ENCODE measurements at regions not wholly inside any gene's neighbourhood (a gene's known extent, or its start where the extent isn't known, plus 50 kb on each side); places are given as distances from the start of the nearest gene placed in this dataset.

DNA sequence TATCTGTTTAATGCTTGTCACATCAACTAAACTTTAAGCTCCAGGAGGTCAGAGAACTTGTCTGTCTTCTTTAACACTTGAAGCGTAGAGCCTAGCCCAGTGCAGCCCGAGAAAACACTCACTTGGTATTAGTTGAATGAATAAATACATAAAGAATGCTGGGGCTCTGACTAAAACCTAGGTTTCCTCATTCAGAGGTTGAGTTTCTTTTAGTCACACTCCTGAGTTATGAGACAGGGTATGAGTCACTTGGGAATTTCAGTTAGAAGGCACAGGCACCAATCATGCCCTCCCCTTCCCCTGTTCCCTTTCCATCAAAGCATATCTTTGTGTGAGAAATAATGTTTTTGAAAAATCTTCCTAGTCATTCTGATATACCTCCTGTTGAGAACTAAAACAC lies 589.8 kb upstream of the DPPA4 start:
- H3K36me3 ChIP-seq: no peaks in the 10 kb centered on the region
- H3K27me3 ChIP-seq (ENCODE audit: insufficient read depth, low read depth, severe bottlenecking): no peaks in the 10 kb centered on the region
- H3K4me3 ChIP-seq (ENCODE audit: low read depth, low read length): no peak overlapping the region
- DNase-seq: no peak
- TF ChIP-seq, protein P1, sequence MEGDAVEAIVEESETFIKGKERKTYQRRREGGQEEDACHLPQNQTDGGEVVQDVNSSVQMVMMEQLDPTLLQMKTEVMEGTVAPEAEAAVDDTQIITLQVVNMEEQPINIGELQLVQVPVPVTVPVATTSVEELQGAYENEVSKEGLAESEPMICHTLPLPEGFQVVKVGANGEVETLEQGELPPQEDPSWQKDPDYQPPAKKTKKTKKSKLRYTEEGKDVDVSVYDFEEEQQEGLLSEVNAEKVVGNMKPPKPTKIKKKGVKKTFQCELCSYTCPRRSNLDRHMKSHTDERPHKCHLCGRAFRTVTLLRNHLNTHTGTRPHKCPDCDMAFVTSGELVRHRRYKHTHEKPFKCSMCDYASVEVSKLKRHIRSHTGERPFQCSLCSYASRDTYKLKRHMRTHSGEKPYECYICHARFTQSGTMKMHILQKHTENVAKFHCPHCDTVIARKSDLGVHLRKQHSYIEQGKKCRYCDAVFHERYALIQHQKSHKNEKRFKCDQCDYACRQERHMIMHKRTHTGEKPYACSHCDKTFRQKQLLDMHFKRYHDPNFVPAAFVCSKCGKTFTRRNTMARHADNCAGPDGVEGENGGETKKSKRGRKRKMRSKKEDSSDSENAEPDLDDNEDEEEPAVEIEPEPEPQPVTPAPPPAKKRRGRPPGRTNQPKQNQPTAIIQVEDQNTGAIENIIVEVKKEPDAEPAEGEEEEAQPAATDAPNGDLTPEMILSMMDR (IDR thresholded peaks at IDR 0.05; ENCODE audit: low read depth, low read length): no peak
- H3K9me3 ChIP-seq (ENCODE audit: severe bottlenecking): no peaks in the 10 kb centered on the region
- no peak overlapping the region for H3K27ac ChIP-seq

DNA sequence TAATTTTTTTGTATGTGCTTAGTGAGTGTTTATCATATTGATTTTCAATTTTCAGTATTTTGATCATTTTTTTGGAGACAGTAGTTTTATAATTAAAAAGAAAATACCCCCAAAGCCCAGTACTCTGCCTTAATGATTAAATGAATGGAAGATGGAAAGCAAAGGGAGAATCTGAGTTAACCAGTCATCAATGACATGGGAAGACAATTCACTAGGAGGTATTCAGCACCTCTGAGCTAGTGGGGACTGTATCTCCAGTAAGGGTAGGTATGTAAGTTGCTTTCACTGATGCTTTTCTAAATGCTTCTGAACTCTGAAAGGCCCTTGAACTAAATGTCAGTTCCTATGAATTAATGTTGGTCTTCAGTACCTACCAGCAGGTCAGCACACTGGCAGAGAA lies 590.4 kb upstream of the DPPA4 start:
- TF ChIP-seq, protein P1 (IDR thresholded peaks at IDR 0.05; ENCODE audit: low read depth, low read length): no peak
- H3K4me3 ChIP-seq (ENCODE audit: low read depth, low read length): no peak overlapping the region
- no peak for DNase-seq
- no peaks in the 10 kb centered on the region for H3K27me3 ChIP-seq (ENCODE audit: insufficient read depth, low read depth, severe bottlenecking)
- no peak overlapping the region for H3K27ac ChIP-seq
- no peaks in the 10 kb centered on the region for H3K9me3 ChIP-seq (ENCODE audit: severe bottlenecking)
- H3K36me3 ChIP-seq: no peaks in the 10 kb centered on the region

DNA sequence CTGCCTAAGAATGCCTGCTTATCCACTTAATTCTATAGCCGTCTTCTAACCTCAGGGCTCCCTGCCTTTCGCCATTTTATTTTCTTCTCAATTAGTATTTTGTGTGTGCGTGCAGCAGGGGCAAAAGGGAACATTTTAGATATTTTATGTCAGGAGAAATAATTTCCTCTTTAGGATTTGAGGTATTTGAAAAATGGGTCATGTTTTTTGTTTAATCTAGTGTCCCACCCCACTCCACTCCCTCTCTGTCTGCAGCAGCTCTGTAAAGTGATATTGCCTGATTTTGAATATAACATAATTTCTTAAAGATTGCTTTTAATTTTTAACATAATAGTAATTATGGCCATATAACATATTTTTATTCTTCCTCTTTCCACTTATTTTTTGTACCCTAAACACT lies 593.2 kb upstream of the DPPA4 start:
- TF ChIP-seq, protein P1 (IDR thresholded peaks at IDR 0.05; ENCODE audit: low read depth, low read length): no peak
- no peak for DNase-seq
- H3K27me3 ChIP-seq (ENCODE audit: insufficient read depth, low read depth, severe bottlenecking): no peaks in the 10 kb centered on the region
- no peak overlapping the region for H3K4me3 ChIP-seq (ENCODE audit: low read depth, low read length)
- H3K36me3 ChIP-seq: no peaks in the 10 kb centered on the region
- H3K9me3 ChIP-seq (ENCODE audit: severe bottlenecking): no peaks in the 10 kb centered on the region
- H3K27ac ChIP-seq: no peak overlapping the region

DNA sequence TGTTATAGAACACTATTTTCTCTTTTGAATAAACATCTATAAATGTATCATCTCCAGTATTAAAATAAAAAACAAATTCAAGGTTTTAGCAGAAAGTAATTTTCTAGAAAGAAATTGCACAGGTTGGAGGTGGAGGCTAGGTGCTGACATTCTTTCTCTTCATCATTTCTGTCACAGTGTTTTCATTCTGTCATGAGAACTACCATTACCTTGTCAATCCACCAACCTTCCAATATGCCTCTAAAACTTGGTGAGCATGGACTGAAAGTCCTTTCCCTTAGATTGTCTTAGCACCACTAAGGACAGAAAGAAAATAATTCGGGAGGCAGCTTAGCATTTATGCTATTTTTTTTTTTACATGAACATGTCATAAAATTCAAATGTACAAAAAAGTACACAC lies 596.2 kb upstream of the DPPA4 start:
- no peak for DNase-seq
- no peaks in the 10 kb centered on the region for H3K36me3 ChIP-seq
- no peaks in the 10 kb centered on the region for H3K9me3 ChIP-seq (ENCODE audit: severe bottlenecking)
- TF ChIP-seq, protein P1 (IDR thresholded peaks at IDR 0.05; ENCODE audit: low read depth, low read length): no peak
- H3K27me3 ChIP-seq (ENCODE audit: insufficient read depth, low read depth, severe bottlenecking): no peaks in the 10 kb centered on the region
- H3K27ac ChIP-seq: no peak overlapping the region
- no peak overlapping the region for H3K4me3 ChIP-seq (ENCODE audit: low read depth, low read length)

DNA sequence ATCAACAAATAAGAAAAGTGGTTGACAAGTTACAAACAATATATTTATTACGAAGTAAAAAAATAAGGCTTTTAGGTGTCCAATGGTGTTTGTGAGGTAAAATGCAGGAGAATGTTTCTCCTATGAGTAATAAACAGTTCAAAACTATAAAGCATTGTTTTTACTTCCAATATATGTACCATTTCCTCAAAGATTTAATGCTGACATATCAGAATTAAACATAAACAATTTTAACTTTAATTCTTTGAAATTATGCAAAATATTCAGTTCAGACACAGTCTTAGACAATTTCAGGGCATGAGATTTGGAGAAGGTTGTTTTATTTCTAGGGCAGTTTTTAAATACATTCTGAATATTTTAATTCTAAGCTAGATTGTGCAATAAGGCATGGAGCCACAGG lies 602.5 kb upstream of the DPPA4 start:
- Histone ChIP-seq H3K27ac (no peak overlapping the region), H3K4me3 (ENCODE audit: low read depth, low read length) (no peak overlapping the region), H3K36me3 (no peaks in the 10 kb centered on the region), H3K9me3 (ENCODE audit: severe bottlenecking) (no peaks in the 10 kb centered on the region), H3K27me3 (ENCODE audit: insufficient read depth, low read depth, severe bottlenecking) (no peaks in the 10 kb centered on the region)
- DNase-seq: no peak
- TF ChIP-seq, protein P1 (IDR thresholded peaks at IDR 0.05; ENCODE audit: low read depth, low read length): no peak

DNA sequence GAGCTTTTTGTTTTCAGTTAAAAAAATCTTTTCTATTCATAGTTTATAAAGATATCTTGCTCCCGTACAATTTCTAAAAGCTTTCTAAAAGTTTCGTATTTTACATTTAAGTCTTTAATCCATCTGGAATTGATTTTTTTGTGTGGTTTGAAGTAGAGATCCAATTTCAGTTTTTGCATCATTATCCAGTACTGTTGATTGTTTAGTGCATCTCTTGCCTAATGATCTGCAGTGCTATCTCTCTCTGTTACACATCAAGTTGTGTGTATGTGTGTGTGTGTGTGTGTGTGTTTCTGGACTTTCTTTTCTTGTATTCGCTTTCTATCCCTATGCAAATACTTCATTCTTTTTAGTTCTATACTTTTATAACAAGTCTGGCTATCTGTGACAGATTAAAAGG lies 605.8 kb upstream of the DPPA4 start:
- TF ChIP-seq, protein P1 (IDR thresholded peaks at IDR 0.05; ENCODE audit: low read depth, low read length): no peak

More for the DNA sequence above, 605.8 kb upstream of the DPPA4 start:
- DNase-seq: no peak
- H3K36me3 ChIP-seq: no peaks in the 10 kb centered on the region
- no peak overlapping the region for H3K4me3 ChIP-seq (ENCODE audit: low read depth, low read length)
- H3K9me3 ChIP-seq (ENCODE audit: severe bottlenecking): no peaks in the 10 kb centered on the region
- no peak overlapping the region for H3K27ac ChIP-seq
- H3K27me3 ChIP-seq (ENCODE audit: insufficient read depth, low read depth, severe bottlenecking): no peaks in the 10 kb centered on the region

Data from WERI-Rb-1 (cell line).